Suprapubic skin (tissue), 4 donors: ENCODE measurements at regions not wholly inside any gene's neighbourhood (a gene's known extent, or its start where the extent isn't known, plus 50 kb on each side); places are given as distances from the start of the nearest gene placed in this dataset.

Experiments used
- POLR2A ChIP-seq, 2 donors: fragments of 450-650 bp; IDR thresholded peaks; one replicate each; pipeline ENCODE4 v1.6.1; 2017; ENCODE audit warnings: antibody characterized with exemption in 2 of 2, mild to moderate bottlenecking in 2 of 2, moderate library complexity in 2 of 2
- POLR2AphosphoS5 ChIP-seq, 3 donors: sonication (generic); formaldehyde crosslinking; IDR thresholded peaks; one replicate each; pipeline ENCODE4 v1.6.1; 2017; ENCODE audit warnings: antibody characterized with exemption in 3 of 3

- TF ChIP-seq POLR2AphosphoS5 (IDR thresholded peaks at IDR 0.05), result no peak
- no peak for TF ChIP-seq POLR2A (IDR thresholded peaks at IDR 0.05)
Observed at GRCh38 chr17:79233916-79234551, 159.4 kb downstream of the ENGASE start.
